ENCODE measurements at regions not wholly inside any gene's neighbourhood (a gene's known extent, or its start where the extent isn't known, plus 50 kb on each side); places are given as distances from the start of the nearest gene placed in this dataset.

- TF ChIP-seq CTCF (IDR thresholded peaks at IDR 0.05) (no peak), POLR2A (IDR thresholded peaks at IDR 0.05) (no peak)
- no peaks in the 10 kb centered on the region for H3K36me3 ChIP-seq
- no peaks in the 10 kb centered on the region for H3K27me3 ChIP-seq
- H3K27ac ChIP-seq, result no peak overlapping the region
- no peaks in the 10 kb centered on the region for H3K4me1 ChIP-seq
- no peak for ATAC-seq
- WGBS (ENCODE audit: insufficient coverage, low coverage, low lambda C conversion rate, missing lambda C conversion rate), result 43% methylated on average over 4 of the region's 4 CpGs
- no peaks in the 10 kb centered on the region for H3K9me3 ChIP-seq
- no peak overlapping the region for H3K4me3 ChIP-seq
- intact Hi-C loops (cut with DNase I), result no loop called here
- no peak for DNase-seq
Measured at GRCh38 chr11:92556431-92556830, 331.8 kb downstream of the FAT3 start.

DNA sequence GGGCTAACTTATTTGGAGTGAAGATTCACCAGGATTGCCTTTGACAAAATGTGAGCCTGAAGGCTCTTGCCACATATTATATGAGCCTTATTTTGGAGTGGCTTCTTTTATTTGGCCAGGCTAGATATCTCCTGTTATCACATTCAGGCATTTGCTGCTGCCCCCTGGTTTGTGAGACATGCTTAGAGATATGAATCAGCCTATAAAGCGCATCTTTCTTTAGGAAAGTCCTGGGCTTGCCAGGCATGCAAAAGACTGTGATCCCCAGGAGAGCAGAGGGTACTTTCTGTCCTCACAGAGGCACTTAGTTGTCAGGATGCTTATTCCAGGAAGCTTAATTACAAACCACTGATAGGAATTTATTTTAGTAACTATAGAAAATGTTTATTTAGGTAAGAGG lies 333.3 kb downstream of the FAT3 start:
- no peaks in the 10 kb centered on the region for H3K4me1 ChIP-seq
- intact Hi-C loops (cut with DNase I), result no loop called here
- no peaks in the 10 kb centered on the region for H3K27me3 ChIP-seq
- WGBS (ENCODE audit: insufficient coverage, low coverage, low lambda C conversion rate, missing lambda C conversion rate), result 67% methylated on average over 1 of the region's 1 CpG
- H3K36me3 ChIP-seq, result no peaks in the 10 kb centered on the region
- ATAC-seq (no peak), DNase-seq (no peak)
- H3K9me3 ChIP-seq, result no peaks in the 10 kb centered on the region
- no peak overlapping the region for H3K4me3 ChIP-seq
- no peak overlapping the region for H3K27ac ChIP-seq
- TF ChIP-seq POLR2A (IDR thresholded peaks at IDR 0.05), result no peak

DNA sequence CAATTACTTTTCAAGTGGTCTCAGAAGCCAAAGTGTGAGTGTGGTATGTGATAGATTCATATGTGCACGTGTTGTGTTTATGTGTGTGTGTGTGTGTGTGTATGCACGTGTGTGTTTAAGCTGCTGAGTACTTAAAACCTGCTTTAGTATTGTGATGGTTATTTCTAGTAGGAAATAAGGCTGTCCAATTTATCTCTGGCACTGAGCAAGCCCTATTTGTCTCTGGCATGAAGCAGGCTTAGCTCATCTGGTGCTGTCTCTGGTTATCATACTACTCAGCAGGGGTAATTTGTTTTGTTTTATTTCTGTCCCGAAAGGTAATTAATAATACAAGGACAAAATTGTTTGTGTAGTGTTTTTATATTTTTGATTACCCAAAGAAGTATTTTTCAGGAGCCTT lies 333.7 kb downstream of the FAT3 start:
- H3K27me3 ChIP-seq, result no peaks in the 10 kb centered on the region
- no peaks in the 10 kb centered on the region for H3K36me3 ChIP-seq
- WGBS (ENCODE audit: insufficient coverage, low coverage, low lambda C conversion rate, missing lambda C conversion rate), result 31% methylated on average over 3 of the region's 3 CpGs
- intact Hi-C loops (cut with DNase I), result no loop called here
- ATAC-seq, result no peak
- TF ChIP-seq CTCF (IDR thresholded peaks at IDR 0.05) (no peak), POLR2A (IDR thresholded peaks at IDR 0.05) (no peak)
- H3K9me3 ChIP-seq, result no peaks in the 10 kb centered on the region
- no peaks in the 10 kb centered on the region for H3K4me1 ChIP-seq
- no peak overlapping the region for H3K27ac ChIP-seq
- DNase-seq, result no peak
- no peak overlapping the region for H3K4me3 ChIP-seq

DNA sequence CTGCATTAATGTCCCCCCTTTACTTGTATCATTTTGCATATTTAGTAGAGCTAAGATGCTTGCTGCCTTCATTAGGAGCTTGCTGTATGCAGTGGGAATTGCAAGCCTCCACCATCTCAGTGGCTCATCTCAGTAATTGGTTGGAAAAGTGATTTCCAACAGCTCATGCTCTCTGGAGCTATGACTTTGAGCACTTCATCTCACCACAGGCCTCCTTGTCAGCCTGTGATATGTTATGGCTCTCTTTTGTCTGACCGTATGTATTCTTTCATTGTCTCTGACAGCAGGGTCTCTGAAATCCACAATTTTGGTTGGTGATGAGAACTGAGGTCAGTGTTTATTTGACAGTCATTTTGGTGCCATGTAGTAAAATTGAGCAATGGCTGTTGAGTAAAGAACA lies 345.1 kb downstream of the FAT3 start:
- no peak for ATAC-seq
- no peaks in the 10 kb centered on the region for H3K9me3 ChIP-seq
- no peak overlapping the region for H3K4me3 ChIP-seq
- WGBS (ENCODE audit: insufficient coverage, low coverage, low lambda C conversion rate, missing lambda C conversion rate), result 100% methylated on average over 1 of the region's 1 CpG
- intact Hi-C loops (cut with DNase I), result no loop called here
- no peaks in the 10 kb centered on the region for H3K27me3 ChIP-seq
- TF ChIP-seq CTCF (IDR thresholded peaks at IDR 0.05) (no peak), POLR2A (IDR thresholded peaks at IDR 0.05) (no peak)
- H3K27ac ChIP-seq, result no peak overlapping the region
- no peak for DNase-seq
- H3K4me1 ChIP-seq, result no peaks in the 10 kb centered on the region
- no peaks in the 10 kb centered on the region for H3K36me3 ChIP-seq

DNA sequence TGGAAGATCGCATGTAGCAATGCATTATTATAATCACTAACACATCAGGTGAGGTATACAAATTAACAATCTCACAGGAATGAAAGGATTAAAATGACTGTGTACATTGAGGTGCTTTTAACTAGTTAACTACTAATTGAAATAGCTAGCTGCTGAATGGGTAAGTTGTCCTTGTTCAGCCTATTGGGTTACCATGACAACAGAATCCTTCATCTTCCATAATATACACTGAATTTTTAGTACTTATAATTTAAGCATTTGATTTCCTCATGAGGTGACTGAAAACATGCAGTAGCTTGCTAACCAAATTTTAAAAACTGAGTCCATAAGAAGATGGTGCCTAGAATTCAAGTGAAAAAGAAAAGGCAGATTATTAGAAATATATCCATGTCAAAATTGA lies 347.9 kb downstream of the FAT3 start:
- ATAC-seq, result no peak
- Histone ChIP-seq H3K4me3 (no peak overlapping the region), H3K4me1 (no peaks in the 10 kb centered on the region), H3K9me3 (no peaks in the 10 kb centered on the region), H3K27ac (no peak overlapping the region), H3K36me3 (no peaks in the 10 kb centered on the region), H3K27me3 (no peaks in the 10 kb centered on the region)
- intact Hi-C loops (cut with DNase I), result no loop called here
- TF ChIP-seq CTCF (IDR thresholded peaks at IDR 0.05), result no peak
- no peak for TF ChIP-seq POLR2A (IDR thresholded peaks at IDR 0.05)
- 56% methylated on average over 1 of the region's 1 CpG for WGBS (ENCODE audit: insufficient coverage, low coverage, low lambda C conversion rate, missing lambda C conversion rate)
- no peak for DNase-seq
